Mesenchymal stem cell (in vitro differentiated cells and primary cell): ENCODE measurements at regions not wholly inside any gene's neighbourhood (a gene's known extent, or its start where the extent isn't known, plus 50 kb on each side); places are given as distances from the start of the nearest gene placed in this dataset.

Experiments
- DNase-seq: peaks from one replicate; pipeline ENCODE4 v3.0.0-alpha.2; 2013
- H2AFZ ChIP-seq: one replicate; pipeline ENCODE4 v1.6.1; 2013; ENCODE audit warnings: low read depth, mild to moderate bottlenecking, control low read depth, inconsistent platforms, low read length, moderate library complexity
- H2AK5ac ChIP-seq: 2 replicates; pipeline ENCODE4 v1.6.1; 2013; ENCODE audit warnings: low read length, moderate library complexity, mild to moderate bottlenecking, inconsistent platforms; ENCODE audit not compliant: severe bottlenecking
- H2BK120ac ChIP-seq: one replicate; pipeline ENCODE4 v1.6.1; 2013; ENCODE audit warnings: low read depth, mild to moderate bottlenecking, inconsistent platforms, low read length, moderate library complexity
- H2BK12ac ChIP-seq, 2 experiments: one replicate each; pipeline ENCODE4 v1.6.1; 2013; ENCODE audit warnings: inconsistent platforms in 2 of 2, low read length in 2 of 2, mild to moderate bottlenecking in 2 of 2, moderate library complexity in 2 of 2, control low read depth in 1 of 2
- H2BK15ac ChIP-seq: one replicate; pipeline ENCODE4 v1.6.1; 2013; ENCODE audit warnings: mild to moderate bottlenecking, low read depth, inconsistent platforms; ENCODE audit not compliant: poor library complexity, severe bottlenecking
- H2BK5ac ChIP-seq: 2 replicates; pipeline ENCODE4 v1.6.1; 2013; ENCODE audit warnings: low read depth, mild to moderate bottlenecking, low read length, control low read depth, inconsistent platforms; ENCODE audit not compliant: poor library complexity, severe bottlenecking
- H3K14ac ChIP-seq, 2 experiments: one replicate each; pipeline ENCODE4 v1.6.1; 2013; ENCODE audit warnings: inconsistent platforms in 2 of 2, low read length in 2 of 2, control low read depth in 1 of 2, mild to moderate bottlenecking in 1 of 2, moderate library complexity in 1 of 2
- H3K18ac ChIP-seq, 2 experiments: one replicate each; pipeline ENCODE4 v1.6.1; 2013; ENCODE audit warnings: inconsistent platforms in 2 of 2, low read length in 2 of 2, control low read depth in 1 of 2, low read depth in 1 of 2, mild to moderate bottlenecking in 1 of 2
- H3K23ac ChIP-seq, 2 experiments: one replicate each; pipeline ENCODE4 v1.6.1; 2013; ENCODE audit warnings: inconsistent platforms in 2 of 2, low read length in 2 of 2, mild to moderate bottlenecking in 2 of 2, moderate library complexity in 2 of 2, control low read depth in 1 of 2
- H3K27ac ChIP-seq: 2 replicates; pipeline ENCODE4 v1.5.1; 2013; ENCODE audit warnings: mild to moderate bottlenecking, moderate library complexity, low read length, control low read depth, inconsistent platforms; ENCODE audit not compliant: poor library complexity, severe bottlenecking
- H3K27me3 ChIP-seq, 2 experiments: 2 replicates each; pipeline versions ENCODE4 v1.6.1 to v1.7.0; 2013; ENCODE audit warnings: low read length in 2 of 2, mild to moderate bottlenecking in 2 of 2, moderate library complexity in 2 of 2, control low read depth in 1 of 2, inconsistent platforms in 1 of 2; ENCODE audit not compliant: control insufficient read depth in 1 of 2, insufficient read depth in 1 of 2
- H3K36me3 ChIP-seq, 2 experiments: 2 replicates each; pipeline versions ENCODE4 v1.6.1 to v1.7.0; 2013; ENCODE audit warnings: low read length in 2 of 2, control low read depth in 1 of 2, inconsistent platforms in 1 of 2, low read depth in 1 of 2, mild to moderate bottlenecking in 1 of 2; ENCODE audit not compliant: insufficient read depth in 2 of 2, control insufficient read depth in 1 of 2
- H3K4ac ChIP-seq, 2 experiments: one replicate each; pipeline ENCODE4 v1.6.1; 2013; ENCODE audit warnings: inconsistent platforms in 2 of 2, low read length in 2 of 2, mild to moderate bottlenecking in 2 of 2, moderate library complexity in 2 of 2, control low read depth in 1 of 2, low read depth in 1 of 2
- H3K4me1 ChIP-seq: 2 replicates; pipeline ENCODE4 v1.6.1; 2013; ENCODE audit warnings: low read depth, low read length, control low read depth; ENCODE audit not compliant: control insufficient read depth, insufficient read depth
- H3K4me2 ChIP-seq: 2 replicates; pipeline ENCODE4 v1.6.1; 2013; ENCODE audit warnings: low read length, mild to moderate bottlenecking, inconsistent platforms; ENCODE audit not compliant: poor library complexity, severe bottlenecking
- H3K4me3 ChIP-seq, 2 experiments: 2 replicates each; pipeline versions ENCODE4 v1.5.1 to v1.7.0; 2013; ENCODE audit warnings: low read length in 2 of 2, mild to moderate bottlenecking in 2 of 2, control low read depth in 1 of 2, low read depth in 1 of 2; ENCODE audit not compliant: insufficient read depth in 1 of 2
- H3K79me1 ChIP-seq: replicated peaks from 2 replicates; pipeline ENCODE4 v1.6.1; 2013; ENCODE audit warnings: mild to moderate bottlenecking, control low read depth, low read length, inconsistent platforms; ENCODE audit not compliant: poor library complexity, severe bottlenecking
- H3K9ac ChIP-seq: 2 replicates; pipeline ENCODE4 v1.7.0; 2013; ENCODE audit warnings: mild to moderate bottlenecking, low read length, moderate library complexity
- H3K9me3 ChIP-seq: 2 replicates; pipeline ENCODE4 v1.7.0; 2013; ENCODE audit warnings: mild to moderate bottlenecking, low read length; ENCODE audit not compliant: control insufficient read depth
- H4K8ac ChIP-seq: one replicate; pipeline ENCODE4 v1.6.1; 2013; ENCODE audit warnings: inconsistent platforms, mild to moderate bottlenecking, low read length, moderate library complexity
- H4K91ac ChIP-seq: one replicate; pipeline ENCODE4 v1.6.1; 2013; ENCODE audit warnings: mild to moderate bottlenecking, low read length, inconsistent platforms
- WGBS: methylation state at CpG from one replicate; pipeline ENCODE4 v1.1.7; 2013; ENCODE audit warnings: mixed read lengths; 5-methylcytosine and 5-hydroxymethylcytosine counted together

GRCh38 chr2:188880740-188881139 is 93.4 kb upstream of the COL3A1 start:
- H3K9ac ChIP-seq: no peak overlapping the region
- no peak overlapping the region for H4K8ac ChIP-seq
- no peak overlapping the region for H3K18ac ChIP-seq
- no peaks in the 10 kb centered on the region for H3K36me3 ChIP-seq
- no peak overlapping the region for H2BK120ac ChIP-seq
- H4K91ac ChIP-seq: no peak overlapping the region
- H3K27ac ChIP-seq: no peak overlapping the region
- no peak overlapping the region for H3K23ac ChIP-seq
- no peak overlapping the region for H2AK5ac ChIP-seq
- no peaks in the 10 kb centered on the region for H3K27me3 ChIP-seq
- no peak for DNase-seq
- H2BK12ac ChIP-seq: no peak overlapping the region
- H3K4me1 ChIP-seq: no peaks in the 10 kb centered on the region
- H3K9me3 ChIP-seq: no peaks in the 10 kb centered on the region
- no peak overlapping the region for H2BK15ac ChIP-seq
- no peak overlapping the region for H2AFZ ChIP-seq
- H2BK5ac ChIP-seq: no peak overlapping the region
- no peak overlapping the region for H3K4ac ChIP-seq
- no peaks in the 10 kb centered on the region for H3K79me1 ChIP-seq
- no peak overlapping the region for H3K4me2 ChIP-seq
- H3K14ac ChIP-seq: no peak overlapping the region
- no peak overlapping the region for H3K4me3 ChIP-seq

DNA sequence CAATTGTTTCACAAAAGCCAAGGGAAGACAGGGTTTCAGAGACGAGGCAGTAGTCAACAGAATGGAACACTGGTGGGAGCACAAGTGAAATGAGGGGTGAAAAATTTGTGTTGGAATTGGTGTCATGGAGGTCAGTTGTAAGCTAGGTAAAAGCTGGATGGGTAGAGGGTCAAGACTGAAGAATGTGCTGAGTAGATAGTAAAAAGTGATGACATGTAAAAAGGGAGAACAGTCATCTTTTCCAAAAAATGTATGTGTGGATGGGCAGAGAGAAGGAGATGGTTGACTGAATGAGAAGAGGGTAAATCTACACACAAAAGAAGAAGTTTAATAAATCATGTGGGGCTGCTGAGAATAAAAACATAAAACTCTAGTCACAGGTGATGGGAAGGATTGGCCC is 92.7 kb upstream of the COL3A1 start:
- Histone ChIP-seq H3K27me3 (no peaks in the 10 kb centered on the region), H3K14ac (no peak overlapping the region), H3K18ac (peak overlapping the region in 1 of 2 experiments; percentile 73), H2BK15ac (no peak overlapping the region), H3K4ac (peak overlapping the region in 1 of 2 experiments; percentile 67), H4K91ac (no peak overlapping the region), H3K23ac (no peak overlapping the region), H3K27ac (no peak overlapping the region), H3K36me3 (no peaks in the 10 kb centered on the region), H3K4me1 (no peaks in the 10 kb centered on the region), H2BK12ac (peak overlapping the region in 1 of 2 experiments; percentile 63), H3K9me3 (no peaks in the 10 kb centered on the region), H2BK5ac (no peak overlapping the region), H3K4me3 (no peak overlapping the region), H3K79me1 (no peaks in the 10 kb centered on the region), H2BK120ac (no peak overlapping the region), H2AK5ac (no peak overlapping the region), H3K9ac (no peak overlapping the region), H3K4me2 (no peak overlapping the region), H4K8ac (no peak overlapping the region), H2AFZ (no peak overlapping the region)
- no peak for DNase-seq
- 93% methylated on average over 1 of the region's 1 CpG for WGBS

GRCh38 chr2:188884046-188884445 is 90.1 kb upstream of the COL3A1 start:
- Histone ChIP-seq H2AFZ (no peak overlapping the region), H4K8ac (no peak overlapping the region), H3K36me3 (no peaks in the 10 kb centered on the region), H2AK5ac (no peak overlapping the region), H3K4me3 (no peak overlapping the region), H3K27ac (no peak overlapping the region), H2BK15ac (no peak overlapping the region), H4K91ac (no peak overlapping the region), H2BK5ac (no peak overlapping the region), H3K4ac (peak overlapping the region in 1 of 2 experiments; percentile 37), H2BK120ac (no peak overlapping the region), H3K9ac (peak overlapping the region; percentile 83), H3K9me3 (peaks cover 7% of the 10 kb centered on the region), H3K79me1 (no peaks in the 10 kb centered on the region), H3K14ac (no peak overlapping the region), H3K4me1 (no peaks in the 10 kb centered on the region), H2BK12ac (no peak overlapping the region), H3K27me3 (no peaks in the 10 kb centered on the region), H3K18ac (no peak overlapping the region), H3K4me2 (no peak overlapping the region), H3K23ac (no peak overlapping the region)
- whole genome bisulfite sequencing: 40% methylated on average over 1 of the region's 1 CpG
- DNase-seq: peak; percentile 93

DNA sequence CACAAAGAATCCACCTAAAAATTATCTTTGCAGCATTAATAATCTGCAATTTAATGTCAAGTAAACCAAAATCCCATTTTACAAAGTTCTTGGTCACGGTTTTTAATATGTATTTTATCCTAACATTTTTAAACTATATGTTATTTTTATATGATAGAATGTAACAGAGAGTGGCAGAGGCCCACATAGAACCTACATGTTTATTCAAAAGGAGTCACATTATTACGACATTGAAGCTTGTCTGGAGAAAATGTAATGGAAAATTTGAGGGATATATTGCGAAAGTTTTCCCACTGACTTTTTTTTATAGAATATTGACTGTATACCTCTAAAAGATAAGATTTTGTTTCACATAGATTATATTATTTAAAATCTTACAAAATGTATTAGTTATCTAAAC is 89.7 kb upstream of the COL3A1 start:
- H4K8ac ChIP-seq: no peak overlapping the region
- H2BK15ac ChIP-seq: no peak overlapping the region
- DNase-seq: peak; percentile 87
- H3K14ac ChIP-seq: no peak overlapping the region
- peaks cover 9% of the 10 kb centered on the region for H3K9me3 ChIP-seq
- no peaks in the 10 kb centered on the region for H3K36me3 ChIP-seq
- 57% methylated on average over 2 of the region's 3 CpGs for WGBS
- H3K23ac ChIP-seq: no peak overlapping the region
- no peak overlapping the region for H3K4me3 ChIP-seq
- H3K9ac ChIP-seq: peak overlapping the region; percentile 83
- H2BK12ac ChIP-seq: no peak overlapping the region
- H4K91ac ChIP-seq: no peak overlapping the region
- no peak overlapping the region for H2BK120ac ChIP-seq
- H3K79me1 ChIP-seq: no peaks in the 10 kb centered on the region
- no peak overlapping the region for H2BK5ac ChIP-seq
- no peak overlapping the region for H2AK5ac ChIP-seq
- H3K4me2 ChIP-seq: no peak overlapping the region
- no peaks in the 10 kb centered on the region for H3K27me3 ChIP-seq
- no peak overlapping the region for H2AFZ ChIP-seq
- no peak overlapping the region for H3K4ac ChIP-seq
- no peak overlapping the region for H3K18ac ChIP-seq
- no peak overlapping the region for H3K27ac ChIP-seq
- no peaks in the 10 kb centered on the region for H3K4me1 ChIP-seq
